Keratinocyte (primary cell): ENCODE measurements at regions not wholly inside any gene's neighbourhood (a gene's known extent, or its start where the extent isn't known, plus 50 kb on each side); places are given as distances from the start of the nearest gene placed in this dataset.

ENCODE experiments used
- CTCF ChIP-seq, 3 experiments: IDR thresholded peaks in 1 of 3; conservative IDR thresholded peaks in 1 of 3; optimal IDR thresholded peaks in 1 of 3; 2 replicates in 2 of 3; 3 replicates in 1 of 3; pipeline versions ENCODE3 to v1.5.1; 2011; ENCODE audit warnings: low read length in 3 of 3, mild to moderate bottlenecking in 3 of 3, moderate library complexity in 2 of 3, control low read depth in 1 of 3, inconsistent platforms in 1 of 3; ENCODE audit not compliant: insufficient read depth in 2 of 3; ENCODE audit errors: extremely low read depth in 1 of 3
- EZH2 ChIP-seq: IDR thresholded peaks from one replicate; pipeline ENCODE4 v1.6.1; 2012; ENCODE audit warnings: inconsistent platforms, mild to moderate bottlenecking, low read length, moderate library complexity

DNA sequence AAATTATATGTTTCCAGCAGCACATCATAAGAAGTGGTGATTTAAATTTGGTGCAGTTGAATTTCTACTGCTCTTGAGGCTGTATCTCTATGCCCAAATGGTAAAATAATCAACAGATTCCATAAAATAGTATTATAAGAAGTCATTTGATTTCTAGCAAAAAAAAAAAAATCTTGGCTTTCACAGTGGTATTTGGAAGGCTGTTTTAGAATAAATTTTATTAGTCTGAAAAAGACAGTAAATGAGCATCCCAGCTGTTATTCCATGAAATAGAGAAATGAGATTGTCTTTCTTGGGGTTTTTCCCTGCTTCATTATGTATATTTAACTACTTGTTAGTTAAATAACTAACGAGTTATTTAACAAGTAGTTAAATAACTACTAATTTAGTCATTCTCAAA lies 156.0 kb upstream of the ABI3BP start:
- TF ChIP-seq CTCF (optimal IDR thresholded peaks at IDR 0.05 in 1 of 3, IDR thresholded peaks at IDR 0.05 in 1 of 3, conservative IDR thresholded peaks at IDR 0.05 in 1 of 3; ENCODE audit: extremely low read depth in 1 of 3, insufficient read depth in 2 of 3, low read length in 3 of 3) (no peak), EZH2 (no peak)
